HepG2 (cell line): ENCODE measurements at regions not wholly inside any gene's neighbourhood (a gene's known extent, or its start where the extent isn't known, plus 50 kb on each side); places are given as distances from the start of the nearest gene placed in this dataset.

ENCODE experiments used
- ARNTL ChIP-seq: sonication (generic); formaldehyde crosslinking; IDR thresholded peaks from 2 replicates; pipeline ENCODE4 v1.4.0; 2020; ENCODE audit warnings: mild to moderate bottlenecking, missing genetic modification reagents
- ETV6 ChIP-seq: sonication (generic); formaldehyde crosslinking; conservative IDR thresholded peaks from 2 replicates; pipeline ENCODE4 v1.4.0; 2020; ENCODE audit warnings: missing genetic modification reagents
- HCFC1 ChIP-seq: fragments of 150-350 bp; IDR thresholded peaks from 2 replicates; pipeline ENCODE4 v1.6.1; 2014; ENCODE audit warnings: low read depth, low read length
- NFIB ChIP-seq: sonication (generic); formaldehyde crosslinking; IDR thresholded peaks from 2 replicates; pipeline ENCODE4 v1.9.0; 2021; ENCODE audit warnings: missing genetic modification reagents, mild to moderate bottlenecking, borderline replicate concordance
- NR0B2 ChIP-seq: sonication (generic); formaldehyde crosslinking; IDR thresholded peaks from 2 replicates; pipeline ENCODE4 v1.4.0; 2020; ENCODE audit warnings: mild to moderate bottlenecking, missing genetic modification reagents
- POLR2G ChIP-seq: fragments of 200-400 bp; formaldehyde crosslinking; IDR thresholded peaks from 2 replicates; pipeline ENCODE4 v1.6.1; 2018; ENCODE audit warnings: mild to moderate bottlenecking, low read depth, low read length, moderate library complexity
- RAD51 ChIP-seq: fragments of 450-650 bp; IDR thresholded peaks from 2 replicates; pipeline ENCODE4 v1.6.1; 2016; ENCODE audit warnings: borderline replicate concordance
- SP140L ChIP-seq: sonication (generic); formaldehyde crosslinking; IDR thresholded peaks from 2 replicates; pipeline ENCODE4 v1.4.0; 2020; ENCODE audit warnings: missing genetic modification reagents, borderline replicate concordance
- TIGD3 ChIP-seq: sonication (generic); formaldehyde crosslinking; IDR thresholded peaks from 2 replicates; pipeline ENCODE4 v1.5.1; 2020; ENCODE audit warnings: mild to moderate bottlenecking, missing genetic modification reagents, borderline replicate concordance
- XBP1 ChIP-seq: sonication (generic); formaldehyde crosslinking; IDR thresholded peaks from 2 replicates; pipeline ENCODE4 v1.5.0; 2020; ENCODE audit warnings: missing genetic modification reagents
- ZBTB40 ChIP-seq, 2 experiments: fragments of 450-650 bp in 1 of 2; sonication (generic) in 1 of 2; formaldehyde crosslinking in 1 of 2; IDR thresholded peaks; 2 replicates each; pipeline versions ENCODE4 v1.6.1 to v1.8.0; 2016 to 2022; ENCODE audit warnings: antibody characterized with exemption in 1 of 2, mild to moderate bottlenecking in 1 of 2, missing genetic modification reagents in 1 of 2
- ZBTB8A ChIP-seq: sonication (generic); formaldehyde crosslinking; IDR thresholded peaks from 2 replicates; pipeline ENCODE4 v1.4.0; 2020; ENCODE audit warnings: mild to moderate bottlenecking, low read depth, missing genetic modification reagents, borderline replicate concordance
- ZC3H4 ChIP-seq: sonication (generic); formaldehyde crosslinking; IDR thresholded peaks from 2 replicates; pipeline ENCODE4 v1.4.0; 2020; ENCODE audit warnings: missing genetic modification reagents, borderline replicate concordance
- ZKSCAN8 ChIP-seq: IDR thresholded peaks from 2 replicates; pipeline ENCODE4 v1.6.1; 2016; ENCODE audit warnings: borderline replicate concordance, missing genetic modification reagents, missing compliant biosample characterization
- ZNF432 ChIP-seq: sonication (generic); formaldehyde crosslinking; IDR thresholded peaks from 2 replicates; pipeline ENCODE4 v1.5.0; 2020; ENCODE audit warnings: missing genetic modification reagents, mild to moderate bottlenecking, borderline replicate concordance
- ZNF446 ChIP-seq: sonication (generic); formaldehyde crosslinking; IDR thresholded peaks from 2 replicates; pipeline ENCODE4 v1.5.0; 2020; ENCODE audit warnings: mild to moderate bottlenecking, missing genetic modification reagents
- ZNF576 ChIP-seq: sonication (generic); formaldehyde crosslinking; IDR thresholded peaks from 2 replicates; pipeline ENCODE4 v1.4.0; 2020; ENCODE audit warnings: mild to moderate bottlenecking, missing genetic modification reagents

GRCh38 chr9:97759581-97760288 is 62.6 kb upstream of the XPA start (continued):
- TF ChIP-seq ZBTB40 (IDR thresholded peaks at IDR 0.05) (no peak), ZBTB40 (CRISPR knock-in tag; IDR thresholded peaks at IDR 0.05) (no peak), ZNF446 (peak; percentile 32; the same call in 1 of the 2 replicates), TIGD3 (no peak), HCFC1 (no peak), ARNTL (CRISPR knock-in tag) (no peak), ZNF576 (CRISPR knock-in tag) (no peak), SP140L (CRISPR knock-in tag) (no peak), ZBTB8A (no peak), ZNF432 (CRISPR knock-in tag) (peak; percentile 67; the same call in 1 of the 2 replicates), ETV6 (CRISPR knock-in tag) (no peak), XBP1 (CRISPR knock-in tag) (no peak), RAD51 (no peak), ZC3H4 (CRISPR knock-in tag) (no peak), POLR2G (peak; percentile 54; the same call in 1 of the 2 replicates), NR0B2 (no peak), ZKSCAN8 (CRISPR knock-in tag) (no peak), NFIB (no peak)
